Tibial nerve (tissue), 3 donors: ENCODE measurements at regions not wholly inside any gene's neighbourhood (a gene's known extent, or its start where the extent isn't known, plus 50 kb on each side); places are given as distances from the start of the nearest gene placed in this dataset.

Experiments
- CTCF ChIP-seq, 5 experiments: fragments of 200-600 bp in 3 of 5; fragments of 450-650 bp in 2 of 5; sonication (generic) in 3 of 5; IDR thresholded peaks; one replicate each; pipeline ENCODE4 v1.5.1; 2016 to 2019; ENCODE audit warnings: antibody characterized with exemption in 5 of 5, mild to moderate bottlenecking in 3 of 5, moderate library complexity in 2 of 5
- POLR2A ChIP-seq, 2 donors: fragments of 450-650 bp; IDR thresholded peaks; one replicate each; pipeline ENCODE4 v1.6.1; 2017; ENCODE audit warnings: antibody characterized with exemption in 2 of 2, mild to moderate bottlenecking in 2 of 2, moderate library complexity in 2 of 2

GRCh38 chr1:37156646-37157045, 122.3 kb upstream of the GRIK3 start:
- no peak for TF ChIP-seq CTCF (IDR thresholded peaks at IDR 0.05)
- TF ChIP-seq POLR2A (IDR thresholded peaks at IDR 0.05), result no peak
